Activated B cell treated with CpG ODN at 0.5 μM for 24 hours (primary cell): ENCODE measurements at regions not wholly inside any gene's neighbourhood (a gene's known extent, or its start where the extent isn't known, plus 50 kb on each side); places are given as distances from the start of the nearest gene placed in this dataset.

Source experiments
- ATAC-seq: fragments of 200-7000 bp; cut with Tn5 transposase; one replicate; pipeline ENCODE4 v1.10.0; 2021; ENCODE audit warnings: low read depth, mild to moderate bottlenecking, moderate library complexity
- CTCF ChIA-PET: fragments of 350-600 bp; sonication (Branson Sonifier 250); formaldehyde crosslinking; loops from one replicate; lab custom pipeline; 2021; ENCODE audit warnings: antibody characterized with exemption; lab: Charles Lee
- POLR2A ChIA-PET: fragments of 350-600 bp; sonication (Branson Sonifier 250); formaldehyde crosslinking; loops from one replicate; lab custom pipeline; 2021; ENCODE audit warnings: antibody characterized with exemption; lab: Charles Lee
- DNase-seq: peaks from one replicate; pipeline ENCODE4 v3.0.0; 2022
- H3K27ac Mint-ChIP-seq: one replicate; pipeline ENCODE4 v1.8.0; 2020; ENCODE audit warnings: mixed read lengths
- H3K27me3 Mint-ChIP-seq: one replicate; pipeline ENCODE4 v1.8.0; 2021; ENCODE audit warnings: mixed read lengths
- H3K36me3 Mint-ChIP-seq: one replicate; pipeline ENCODE4 v1.8.0; 2021; ENCODE audit warnings: low read depth, mixed read lengths
- H3K4me1 Mint-ChIP-seq: one replicate; pipeline ENCODE4 v1.8.0; 2021; ENCODE audit warnings: mixed read lengths
- H3K4me3 Mint-ChIP-seq: one replicate; pipeline ENCODE4 v1.8.0; 2020; ENCODE audit warnings: mild to moderate bottlenecking, mixed read lengths
- H3K9me3 Mint-ChIP-seq: one replicate; pipeline ENCODE4 v1.8.0; 2020; ENCODE audit warnings: mixed read lengths
- intact Hi-C: fragments of 100-400 bp; cut with micrococcal nuclease; formaldehyde crosslinking; loops from one replicate; pipeline ENCODE4 v1.15.1; 2024
- TF ChIP-seq, protein P1 (sequence below): fragments of 200-600 bp; IDR thresholded peaks from one replicate; pipeline ENCODE4 v1.8.0; 2022; ENCODE audit warnings: antibody characterized with exemption, mild to moderate bottlenecking

DNA sequence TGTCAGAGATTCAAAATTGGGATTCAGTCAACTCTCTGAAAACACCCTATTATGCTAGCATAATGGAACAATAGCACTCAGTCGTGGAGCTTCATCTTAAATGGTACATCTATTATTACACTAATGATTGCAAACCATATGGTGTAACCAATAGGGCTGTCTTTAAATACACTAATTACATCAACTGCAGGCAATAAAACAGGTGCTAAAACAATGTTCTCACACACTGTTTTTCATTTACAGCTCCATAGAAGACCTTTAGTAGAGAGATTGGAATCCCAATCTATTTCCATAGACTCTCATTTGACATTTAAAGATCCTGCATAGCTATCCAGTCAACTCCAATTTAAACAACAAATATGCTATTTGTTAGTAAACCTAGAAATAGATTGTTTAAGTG lies 1917.4 kb downstream of the OLFM4 start:
- DNase-seq: no peak
- intact Hi-C loops: no loop called here
- ChIA-PET CTCF (no interaction called here), POLR2A (no interaction called here)
- Mint-ChIP-seq H3K9me3 (peaks cover 13% of the 10 kb centered on the region), H3K4me1 (no peaks in the 10 kb centered on the region), H3K27ac (no peak overlapping the region), H3K36me3 (no peaks in the 10 kb centered on the region), H3K27me3 (no peaks in the 10 kb centered on the region), H3K4me3 (no peak overlapping the region)
- ATAC-seq: no peak
- TF ChIP-seq, protein P1, sequence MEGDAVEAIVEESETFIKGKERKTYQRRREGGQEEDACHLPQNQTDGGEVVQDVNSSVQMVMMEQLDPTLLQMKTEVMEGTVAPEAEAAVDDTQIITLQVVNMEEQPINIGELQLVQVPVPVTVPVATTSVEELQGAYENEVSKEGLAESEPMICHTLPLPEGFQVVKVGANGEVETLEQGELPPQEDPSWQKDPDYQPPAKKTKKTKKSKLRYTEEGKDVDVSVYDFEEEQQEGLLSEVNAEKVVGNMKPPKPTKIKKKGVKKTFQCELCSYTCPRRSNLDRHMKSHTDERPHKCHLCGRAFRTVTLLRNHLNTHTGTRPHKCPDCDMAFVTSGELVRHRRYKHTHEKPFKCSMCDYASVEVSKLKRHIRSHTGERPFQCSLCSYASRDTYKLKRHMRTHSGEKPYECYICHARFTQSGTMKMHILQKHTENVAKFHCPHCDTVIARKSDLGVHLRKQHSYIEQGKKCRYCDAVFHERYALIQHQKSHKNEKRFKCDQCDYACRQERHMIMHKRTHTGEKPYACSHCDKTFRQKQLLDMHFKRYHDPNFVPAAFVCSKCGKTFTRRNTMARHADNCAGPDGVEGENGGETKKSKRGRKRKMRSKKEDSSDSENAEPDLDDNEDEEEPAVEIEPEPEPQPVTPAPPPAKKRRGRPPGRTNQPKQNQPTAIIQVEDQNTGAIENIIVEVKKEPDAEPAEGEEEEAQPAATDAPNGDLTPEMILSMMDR: no peak

DNA sequence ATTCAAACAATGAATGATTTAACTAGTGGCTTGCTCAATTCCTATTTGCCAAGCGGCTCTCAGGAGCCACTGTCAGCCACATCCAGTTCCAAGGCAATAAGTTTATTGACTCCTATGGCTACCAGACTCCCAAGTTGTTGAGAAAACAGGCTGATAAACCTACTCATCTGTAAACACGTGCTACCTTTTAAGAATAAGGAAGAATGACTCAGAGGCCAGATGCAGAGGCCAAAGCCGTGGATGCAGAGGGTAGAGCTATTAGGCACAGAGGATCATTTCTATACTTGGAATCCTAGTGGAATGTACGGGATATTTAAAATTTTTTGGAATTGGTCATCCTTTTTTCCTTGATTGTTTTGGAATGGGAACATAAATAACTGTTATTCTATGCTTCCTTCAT lies 1921.1 kb downstream of the OLFM4 start:
- no peak for DNase-seq
- Mint-ChIP-seq H3K27ac (no peak overlapping the region), H3K4me3 (no peak overlapping the region), H3K4me1 (no peaks in the 10 kb centered on the region), H3K27me3 (no peaks in the 10 kb centered on the region), H3K36me3 (no peaks in the 10 kb centered on the region), H3K9me3 (peaks cover 7% of the 10 kb centered on the region)
- no peak for ATAC-seq
- intact Hi-C loops: no loop called here
- POLR2A ChIA-PET: no interaction called here
- TF ChIP-seq, protein P1: no peak
- CTCF ChIA-PET: no interaction called here

DNA sequence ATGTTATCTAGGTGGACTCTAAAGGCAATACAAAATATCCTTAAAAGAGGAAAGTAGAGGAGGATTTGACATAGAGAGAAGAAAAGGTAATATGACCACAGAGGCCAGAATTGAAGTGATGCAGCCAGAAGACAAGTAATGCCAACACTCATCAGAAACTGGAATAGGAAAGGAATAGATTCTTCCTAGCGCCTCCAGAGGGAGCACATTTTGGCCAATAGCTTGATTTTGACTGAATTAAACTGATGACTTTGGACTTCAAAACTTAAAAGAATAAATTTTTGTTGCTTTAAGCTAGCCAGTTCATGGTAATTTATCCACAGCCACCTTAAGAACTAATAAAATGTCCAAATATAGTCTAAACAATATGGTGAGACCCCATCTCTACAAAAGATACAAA lies 1921.9 kb downstream of the OLFM4 start:
- ATAC-seq: no peak
- ChIA-PET POLR2A (no interaction called here), CTCF (no interaction called here)
- DNase-seq: no peak
- Mint-ChIP-seq H3K4me1 (no peaks in the 10 kb centered on the region), H3K9me3 (peaks cover 9% of the 10 kb centered on the region), H3K27me3 (no peaks in the 10 kb centered on the region), H3K27ac (no peak overlapping the region), H3K36me3 (no peaks in the 10 kb centered on the region), H3K4me3 (no peak overlapping the region)
- TF ChIP-seq, protein P1: no peak
- intact Hi-C loops: no loop called here

DNA sequence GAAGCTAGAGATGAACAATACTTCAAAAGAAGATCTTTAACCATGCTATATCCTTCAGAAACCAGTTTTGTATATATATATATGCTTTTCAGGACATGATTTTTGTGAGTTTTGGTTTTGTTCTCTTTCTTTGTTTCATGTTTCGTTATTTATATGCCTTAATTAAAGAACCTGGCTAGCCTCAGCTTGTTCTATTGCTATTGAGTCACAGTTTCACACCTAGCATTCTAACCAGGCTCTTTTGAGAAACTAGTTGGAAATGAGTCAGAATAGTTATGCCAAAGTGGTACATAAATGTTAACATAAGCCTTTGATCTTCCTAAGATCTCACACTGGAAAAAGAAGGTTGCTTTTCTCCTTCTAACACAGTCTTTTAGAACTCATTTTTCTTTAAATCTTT lies 1925.2 kb downstream of the OLFM4 start:
- Mint-ChIP-seq H3K27me3 (no peaks in the 10 kb centered on the region), H3K27ac (no peak overlapping the region), H3K36me3 (no peaks in the 10 kb centered on the region), H3K4me1 (no peaks in the 10 kb centered on the region), H3K9me3 (peaks cover 5% of the 10 kb centered on the region), H3K4me3 (no peak overlapping the region)
- TF ChIP-seq, protein P1: no peak
- DNase-seq (no peak), ATAC-seq (no peak)
- ChIA-PET CTCF (no interaction called here), POLR2A (no interaction called here)
- intact Hi-C loops: no loop called here

DNA sequence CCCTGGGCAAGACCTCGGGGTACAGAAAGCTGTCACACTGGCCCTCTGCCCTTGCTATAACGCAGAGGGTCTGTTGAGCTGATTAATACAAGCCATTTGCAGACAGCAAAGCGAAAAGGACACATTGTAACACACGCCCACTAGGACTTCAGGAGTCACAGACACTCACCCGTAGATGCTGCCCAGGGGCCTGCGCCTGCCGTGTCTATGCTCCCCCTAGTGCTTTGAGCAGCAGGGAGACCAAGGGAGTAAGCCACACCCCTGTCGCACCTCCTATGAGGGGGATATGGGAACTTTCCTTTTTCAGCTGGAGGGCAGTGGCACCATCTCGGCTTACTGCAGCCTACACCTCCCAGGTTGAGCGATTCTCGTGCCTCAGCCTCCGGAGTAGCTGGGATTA lies 1930.2 kb downstream of the OLFM4 start:
- H3K4me3 Mint-ChIP-seq: no peak overlapping the region
- CTCF ChIA-PET: no interaction called here
- no peak for ATAC-seq
- no peak overlapping the region for H3K27ac Mint-ChIP-seq
- H3K36me3 Mint-ChIP-seq: no peaks in the 10 kb centered on the region
- no peaks in the 10 kb centered on the region for H3K4me1 Mint-ChIP-seq
- no peaks in the 10 kb centered on the region for H3K27me3 Mint-ChIP-seq
- POLR2A ChIA-PET: no interaction called here
- no peak for DNase-seq
- TF ChIP-seq, protein P1: no peak
- peaks cover 21% of the 10 kb centered on the region for H3K9me3 Mint-ChIP-seq
- intact Hi-C loops: no loop called here
